GM12892 (cell line): ENCODE measurements at regions not wholly inside any gene's neighbourhood (a gene's known extent, or its start where the extent isn't known, plus 50 kb on each side); places are given as distances from the start of the nearest gene placed in this dataset.

Experiments used
- POLR2A ChIP-seq: IDR thresholded peaks from 2 replicates; pipeline ENCODE4 v1.6.1; 2011; ENCODE audit warnings: low read depth, low read length, control low read depth
- POLR2AphosphoS5 ChIP-seq: IDR thresholded peaks from 2 replicates; pipeline ENCODE4 v1.6.1; 2011; ENCODE audit warnings: low read depth, low read length, control low read depth
- TAF1 ChIP-seq: IDR thresholded peaks from 2 replicates; pipeline ENCODE4 v1.6.1; 2011; ENCODE audit warnings: low read depth, mild to moderate bottlenecking, control low read depth, low read length, borderline replicate concordance

GRCh38 chr18:38297910-38298309 is 732.3 kb upstream of the CELF4 start:
- TF ChIP-seq POLR2AphosphoS5 (no peak), POLR2A (no peak), TAF1 (no peak)
